Prostate gland (tissue), 2 donors: ENCODE measurements at regions not wholly inside any gene's neighbourhood (a gene's known extent, or its start where the extent isn't known, plus 50 kb on each side); places are given as distances from the start of the nearest gene placed in this dataset.

Experiments used
- DNase-seq: peaks from one replicate; pipeline ENCODE4 v3.0.0-alpha.2; 2019; ENCODE audit warnings: low spot score
- H3K27ac ChIP-seq, 2 donors: fragments of 200-600 bp; sonication (generic); 2 replicates each; pipeline ENCODE4 v1.5.1; 2017 to 2019
- H3K27me3 ChIP-seq: fragments of 200-600 bp; sonication (generic); replicated peaks from 2 replicates; pipeline ENCODE4 v1.5.1; 2019; ENCODE audit not compliant: insufficient read depth
- H3K36me3 ChIP-seq, 2 donors: fragments of 200-600 bp; sonication (generic); 1 replicate in 1 of 2; 2 replicates in 1 of 2; pipeline versions ENCODE4 v1.5.1 to v1.8.1; 2017 to 2019
- H3K4me1 ChIP-seq: fragments of 200-600 bp; sonication (generic); replicated peaks from 2 replicates; pipeline ENCODE4 v1.5.1; 2019
- H3K4me3 ChIP-seq, 2 donors: fragments of 200-600 bp; sonication (generic); 2 replicates each; pipeline ENCODE4 v1.5.1; 2017 to 2019
- H3K9me3 ChIP-seq: fragments of 200-600 bp; sonication (generic); 2 replicates; pipeline ENCODE4 v1.5.1; 2017
- CTCF ChIP-seq, 4 experiments: fragments of 200-600 bp in 2 of 4; fragments of 450-650 bp in 2 of 4; sonication (generic) in 2 of 4; IDR thresholded peaks; 1 replicate in 3 of 4; 2 replicates in 1 of 4; pipeline ENCODE4 v1.5.1; 2016 to 2019; ENCODE audit warnings: antibody characterized with exemption in 4 of 4, mild to moderate bottlenecking in 2 of 4, moderate library complexity in 2 of 4
- POLR2A ChIP-seq: fragments of 450-650 bp; IDR thresholded peaks from one replicate; pipeline ENCODE4 v1.6.1; 2016; ENCODE audit warnings: antibody characterized with exemption, mild to moderate bottlenecking
- POLR2AphosphoS5 ChIP-seq: sonication (generic); formaldehyde crosslinking; IDR thresholded peaks from one replicate; pipeline ENCODE4 v1.6.1; 2017; ENCODE audit warnings: antibody characterized with exemption
- WGBS: methylation state at CpG from one replicate; pipeline ENCODE4 v1.1.5; 2018; 5-methylcytosine and 5-hydroxymethylcytosine counted together
- intact Hi-C: fragments of 100-400 bp; cut with DNase I; formaldehyde crosslinking; loops from one replicate; pipeline ENCODE4 v1.14.2; 2022

DNA sequence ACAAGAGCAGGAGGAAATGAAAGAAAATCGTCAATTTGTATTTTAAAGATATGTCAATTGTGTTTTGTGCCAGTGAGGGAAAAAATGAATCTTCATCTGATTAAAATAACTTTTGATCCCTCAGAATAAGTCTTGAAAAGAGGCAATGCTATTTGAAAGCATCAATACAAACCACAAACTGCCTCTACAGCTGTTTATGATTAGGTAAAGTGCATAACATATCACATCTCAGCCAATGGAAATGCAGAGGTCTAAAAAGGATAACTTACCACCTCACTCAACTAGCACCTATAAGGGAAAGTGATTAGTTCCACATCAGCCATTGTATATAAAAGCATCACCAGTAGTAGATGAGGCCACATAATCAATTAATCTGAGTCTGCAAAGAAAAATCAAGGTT lies 492.2 kb upstream of the CDH2 start:
- H3K4me1 ChIP-seq, result no peaks in the 10 kb centered on the region
- H3K9me3 ChIP-seq, result no peaks in the 10 kb centered on the region
- no peaks in the 10 kb centered on the region for H3K36me3 ChIP-seq
- intact Hi-C loops, result no loop called here
- H3K27ac ChIP-seq, result no peak overlapping the region
- TF ChIP-seq CTCF (IDR thresholded peaks at IDR 0.05), result no peak
- no peak for TF ChIP-seq POLR2A
- TF ChIP-seq POLR2AphosphoS5, result no peak
- H3K4me3 ChIP-seq, result no peak overlapping the region
- WGBS, result 81% methylated on average over 1 of the region's 1 CpG
- H3K27me3 ChIP-seq, result no peaks in the 10 kb centered on the region
- DNase-seq, result no peak

DNA sequence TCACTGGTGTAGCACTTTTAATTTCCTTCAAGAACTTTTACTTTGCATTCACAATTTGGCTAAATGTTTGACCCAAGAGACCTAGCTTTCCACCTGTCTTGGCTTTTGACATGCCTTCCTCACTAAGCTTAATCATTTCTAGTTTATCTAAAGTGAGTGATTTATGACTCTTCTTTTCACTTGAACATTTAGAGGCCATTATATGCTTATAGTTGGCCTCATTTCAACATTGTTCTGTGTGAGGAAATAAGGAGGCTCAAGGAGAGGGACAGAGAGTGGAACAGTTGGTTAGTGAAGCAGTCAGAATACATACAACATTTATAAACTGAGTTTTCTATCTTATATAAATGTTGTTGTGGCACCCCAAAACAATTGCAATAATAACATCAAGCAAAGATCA lies 489.3 kb upstream of the CDH2 start:
- H3K27me3 ChIP-seq, result no peaks in the 10 kb centered on the region
- H3K36me3 ChIP-seq, result no peaks in the 10 kb centered on the region
- intact Hi-C loops, result no loop called here
- H3K4me3 ChIP-seq, result no peak overlapping the region
- H3K27ac ChIP-seq, result no peak overlapping the region
- TF ChIP-seq POLR2AphosphoS5 (no peak), POLR2A (no peak), CTCF (IDR thresholded peaks at IDR 0.05) (no peak)
- H3K4me1 ChIP-seq, result no peaks in the 10 kb centered on the region
- no peak for DNase-seq
- H3K9me3 ChIP-seq, result no peaks in the 10 kb centered on the region

GRCh38 chr18:28657961-28658360 lies 481.0 kb upstream of the CDH2 start:
- DNase-seq, result no peak
- no peaks in the 10 kb centered on the region for H3K9me3 ChIP-seq
- H3K27ac ChIP-seq, result no peak overlapping the region
- intact Hi-C loops, result no loop called here
- H3K4me3 ChIP-seq, result no peak overlapping the region
- H3K36me3 ChIP-seq, result no peaks in the 10 kb centered on the region
- 22% methylated on average over 1 of the region's 1 CpG for WGBS
- H3K4me1 ChIP-seq, result no peaks in the 10 kb centered on the region
- TF ChIP-seq POLR2AphosphoS5 (no peak), CTCF (IDR thresholded peaks at IDR 0.05) (no peak), POLR2A (no peak)
- H3K27me3 ChIP-seq, result no peaks in the 10 kb centered on the region

GRCh38 chr18:28652654-28653053 lies 475.7 kb upstream of the CDH2 start:
- no peaks in the 10 kb centered on the region for H3K27me3 ChIP-seq
- intact Hi-C loops, result no loop called here
- H3K9me3 ChIP-seq, result no peaks in the 10 kb centered on the region
- no peaks in the 10 kb centered on the region for H3K4me1 ChIP-seq
- TF ChIP-seq POLR2AphosphoS5 (no peak), POLR2A (no peak), CTCF (IDR thresholded peaks at IDR 0.05) (no peak)
- no peaks in the 10 kb centered on the region for H3K36me3 ChIP-seq
- DNase-seq, result no peak
- H3K27ac ChIP-seq, result no peak overlapping the region
- 82% methylated on average over 3 of the region's 3 CpGs for WGBS
- H3K4me3 ChIP-seq, result no peak overlapping the region

GRCh38 chr18:28651298-28651697 lies 474.4 kb upstream of the CDH2 start:
- intact Hi-C loops, result no loop called here
- no peaks in the 10 kb centered on the region for H3K36me3 ChIP-seq

More at GRCh38 chr18:28651298-28651697, 474.4 kb upstream of the CDH2 start:
- Histone ChIP-seq H3K4me3 (no peak overlapping the region), H3K27me3 (no peaks in the 10 kb centered on the region), H3K27ac (no peak overlapping the region), H3K9me3 (no peaks in the 10 kb centered on the region), H3K4me1 (no peaks in the 10 kb centered on the region)
- no peak for DNase-seq
- 83% methylated on average over 12 of the region's 12 CpGs for WGBS
- TF ChIP-seq POLR2AphosphoS5 (no peak), POLR2A (no peak), CTCF (IDR thresholded peaks at IDR 0.05) (no peak)
